Kidney (tissue), 13 donors: ENCODE measurements at regions not wholly inside any gene's neighbourhood (a gene's known extent, or its start where the extent isn't known, plus 50 kb on each side); places are given as distances from the start of the nearest gene placed in this dataset.

Source experiments
- DNase-seq, 5 donors: peaks; one replicate each; pipeline ENCODE4 v3.0.0-alpha.2; 2013 to 2020
- FAIRE-seq: peaks from 2 replicates; lab custom pipeline; 2012; peaks lifted over from hg19 to GRCh38; lab: Jason Lieb, UNC
- H3K27ac ChIP-seq, 2 donors: one replicate each; pipeline ENCODE4 v1.7.0; 2013; ENCODE audit warnings: low read depth in 2 of 2, low read length in 2 of 2, inconsistent platforms in 1 of 2
- H3K27me3 ChIP-seq: one replicate; pipeline ENCODE4 v1.7.1; 2013; ENCODE audit warnings: low read length, inconsistent platforms; ENCODE audit not compliant: control insufficient read depth, insufficient read depth
- H3K36me3 ChIP-seq, 3 donors: one replicate each; pipeline versions ENCODE4 v1.7.0 to v1.7.1; 2013; ENCODE audit warnings: low read length in 3 of 3, control low read depth in 1 of 3, inconsistent platforms in 1 of 3; ENCODE audit not compliant: insufficient read depth in 3 of 3, control insufficient read depth in 2 of 3
- H3K4me1 ChIP-seq, 3 donors: one replicate each; pipeline versions ENCODE4 v1.7.0 to v1.7.1; 2013; ENCODE audit warnings: low read length in 3 of 3, inconsistent platforms in 1 of 3, low read depth in 1 of 3; ENCODE audit not compliant: control insufficient read depth in 2 of 3, insufficient read depth in 2 of 3
- H3K4me3 ChIP-seq, 3 donors: one replicate each; pipeline versions ENCODE4 v1.7.0 to v1.8.1; 2013; ENCODE audit warnings: low read length in 3 of 3, control low read depth in 1 of 3, inconsistent platforms in 1 of 3
- H3K9ac ChIP-seq, 3 donors: one replicate each; pipeline versions ENCODE4 v1.7.0 to v1.7.1; 2013; ENCODE audit warnings: low read length in 3 of 3, control low read depth in 1 of 3, inconsistent platforms in 1 of 3
- H3K9me3 ChIP-seq, 3 donors: one replicate each; pipeline versions ENCODE4 v1.7.0 to v1.7.1; 2013; ENCODE audit warnings: low read length in 3 of 3, control low read depth in 1 of 3, inconsistent platforms in 1 of 3; ENCODE audit not compliant: control insufficient read depth in 2 of 3, insufficient read depth in 1 of 3
- intact Hi-C: fragments of 100-400 bp; cut with DNase I; formaldehyde crosslinking; loops from one replicate; pipeline ENCODE4 v1.11.1; 2022
- TF ChIP-seq, protein P1 (sequence below): IDR thresholded peaks from 3 replicates; pipeline ENCODE4 v1.5.1; 2012; ENCODE audit warnings: mild to moderate bottlenecking, moderate library complexity, borderline replicate concordance; ENCODE audit not compliant: insufficient read depth; ENCODE audit errors: extremely low read depth
- donor health status: control.
- donor health status: control.
- donor health status: control.
- donor health status: control.
- donor health status: control.
- donor health status: DM: yes; HTN: yes; CAD: no.
- donor health status: Normal renal cell carcinoma (clear cell type).

DNA sequence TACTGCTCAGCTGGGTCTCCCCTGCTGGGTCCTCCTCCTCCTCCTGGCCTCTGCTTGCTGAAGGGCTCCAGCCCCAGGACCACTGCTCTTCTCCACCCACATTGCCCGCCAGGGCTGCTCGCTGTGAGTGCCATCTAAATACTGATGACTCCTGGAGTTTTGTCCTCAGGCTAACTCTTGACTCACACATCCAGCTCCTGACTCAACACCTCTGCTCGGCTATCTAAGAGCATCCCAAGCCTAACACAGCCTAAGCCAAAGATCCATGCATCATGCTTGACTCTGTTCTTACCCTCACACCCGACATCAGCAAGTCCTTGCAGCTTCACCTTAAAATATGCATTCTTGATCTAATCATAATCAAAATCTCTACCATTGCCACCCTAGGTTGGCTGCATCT, 260.2 kb downstream of the KLF13 start:
- TF ChIP-seq, protein P1, sequence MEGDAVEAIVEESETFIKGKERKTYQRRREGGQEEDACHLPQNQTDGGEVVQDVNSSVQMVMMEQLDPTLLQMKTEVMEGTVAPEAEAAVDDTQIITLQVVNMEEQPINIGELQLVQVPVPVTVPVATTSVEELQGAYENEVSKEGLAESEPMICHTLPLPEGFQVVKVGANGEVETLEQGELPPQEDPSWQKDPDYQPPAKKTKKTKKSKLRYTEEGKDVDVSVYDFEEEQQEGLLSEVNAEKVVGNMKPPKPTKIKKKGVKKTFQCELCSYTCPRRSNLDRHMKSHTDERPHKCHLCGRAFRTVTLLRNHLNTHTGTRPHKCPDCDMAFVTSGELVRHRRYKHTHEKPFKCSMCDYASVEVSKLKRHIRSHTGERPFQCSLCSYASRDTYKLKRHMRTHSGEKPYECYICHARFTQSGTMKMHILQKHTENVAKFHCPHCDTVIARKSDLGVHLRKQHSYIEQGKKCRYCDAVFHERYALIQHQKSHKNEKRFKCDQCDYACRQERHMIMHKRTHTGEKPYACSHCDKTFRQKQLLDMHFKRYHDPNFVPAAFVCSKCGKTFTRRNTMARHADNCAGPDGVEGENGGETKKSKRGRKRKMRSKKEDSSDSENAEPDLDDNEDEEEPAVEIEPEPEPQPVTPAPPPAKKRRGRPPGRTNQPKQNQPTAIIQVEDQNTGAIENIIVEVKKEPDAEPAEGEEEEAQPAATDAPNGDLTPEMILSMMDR, result no peak
- Histone ChIP-seq H3K27me3 (no peaks in the 10 kb centered on the region), H3K4me1 (no peaks in the 10 kb centered on the region), H3K9me3 (peaks cover 0 to 9% (median 0%) of the 10 kb centered on the region in 3 donors), H3K4me3 (no peak overlapping the region), H3K27ac (no peak overlapping the region), H3K9ac (no peak overlapping the region), H3K36me3 (no peaks in the 10 kb centered on the region)
- intact Hi-C loops, result no loop called here
- no peak for FAIRE-seq
- no peak for DNase-seq

DNA sequence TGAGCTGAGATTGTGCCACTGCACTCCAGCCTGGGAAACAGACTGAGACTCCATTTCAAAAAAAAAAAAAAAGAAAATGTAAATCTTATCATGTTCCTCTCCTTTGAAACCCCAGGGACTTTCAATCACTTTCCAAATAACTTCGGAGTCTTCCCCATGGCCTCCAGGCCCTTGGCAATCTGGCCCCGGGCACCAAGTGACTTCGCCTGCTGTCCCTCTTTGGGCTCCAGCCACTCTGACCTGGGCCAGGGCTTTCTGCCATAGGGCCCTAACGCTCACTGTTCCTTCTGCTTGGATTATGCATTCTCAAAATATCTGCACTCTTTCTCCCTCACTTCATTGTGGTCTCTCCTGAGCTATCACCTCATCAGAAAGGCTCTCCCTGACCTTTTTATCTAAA, 260.9 kb downstream of the KLF13 start:
- TF ChIP-seq, protein P1, result no peak
- DNase-seq (no peak), FAIRE-seq (no peak)
- intact Hi-C loops, result no loop called here
- H3K27me3 ChIP-seq, result no peaks in the 10 kb centered on the region
- H3K36me3 ChIP-seq, result no peaks in the 10 kb centered on the region
- H3K9me3 ChIP-seq, result peaks cover 0 to 6% (median 0%) of the 10 kb centered on the region in 3 donors
- no peak overlapping the region for H3K27ac ChIP-seq
- H3K4me3 ChIP-seq, result no peak overlapping the region
- H3K9ac ChIP-seq, result no peak overlapping the region
- H3K4me1 ChIP-seq, result no peaks in the 10 kb centered on the region

DNA sequence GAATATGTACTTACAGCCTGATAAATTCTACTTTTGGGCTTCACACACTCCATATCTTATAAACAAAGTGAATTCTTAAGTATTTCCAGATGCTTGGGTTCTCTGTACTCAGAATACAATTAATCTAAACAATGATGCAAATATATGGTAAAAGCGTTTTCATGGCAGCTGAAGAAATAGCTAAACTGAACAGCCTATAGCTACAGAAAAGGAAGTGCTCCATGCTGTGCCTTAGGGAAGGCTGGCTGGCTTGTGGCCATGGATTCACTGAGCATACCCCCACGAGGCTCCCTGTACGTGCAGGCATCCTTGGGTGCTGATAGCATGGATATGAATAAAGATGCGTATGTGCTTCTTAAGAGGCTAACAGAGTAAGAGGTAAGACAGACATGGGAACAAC, 264.0 kb downstream of the KLF13 start:
- no peak overlapping the region for H3K4me3 ChIP-seq
- no peaks in the 10 kb centered on the region for H3K27me3 ChIP-seq
- no peaks in the 10 kb centered on the region for H3K4me1 ChIP-seq
- intact Hi-C loops, result no loop called here
- no peaks in the 10 kb centered on the region for H3K36me3 ChIP-seq
- no peak overlapping the region for H3K27ac ChIP-seq
- TF ChIP-seq, protein P1, result no peak
- FAIRE-seq, result no peak
- no peak for DNase-seq
- H3K9ac ChIP-seq, result no peak overlapping the region
- H3K9me3 ChIP-seq, result no peaks in the 10 kb centered on the region

DNA sequence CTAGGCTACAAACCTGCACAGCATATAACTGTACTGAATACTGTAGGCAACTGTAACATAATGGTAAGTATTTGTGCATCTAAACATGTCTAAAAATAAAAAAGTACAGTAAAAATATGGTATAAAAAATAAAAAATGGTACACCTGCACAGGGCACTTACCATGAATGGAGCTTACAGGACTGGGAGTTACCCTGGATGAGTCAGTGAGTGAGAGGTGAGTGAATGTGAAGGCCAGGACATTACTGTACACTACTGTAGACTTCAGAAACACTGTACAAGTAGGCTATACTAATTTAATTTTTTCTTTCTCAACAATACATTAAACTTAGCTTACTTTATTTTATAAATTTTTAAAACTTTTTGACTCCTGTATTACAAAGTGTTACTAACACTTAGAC, 265.3 kb downstream of the KLF13 start:
- TF ChIP-seq, protein P1, result no peak
- Histone ChIP-seq H3K9me3 (no peaks in the 10 kb centered on the region), H3K36me3 (no peaks in the 10 kb centered on the region), H3K27me3 (no peaks in the 10 kb centered on the region), H3K4me3 (no peak overlapping the region), H3K4me1 (no peaks in the 10 kb centered on the region), H3K9ac (no peak overlapping the region), H3K27ac (no peak overlapping the region)
- DNase-seq (no peak), FAIRE-seq (no peak)
- intact Hi-C loops, result no loop called here
